ENCODE measurements at regions not wholly inside any gene's neighbourhood (a gene's known extent, or its start where the extent isn't known, plus 50 kb on each side); places are given as distances from the start of the nearest gene placed in this dataset.

DNA sequence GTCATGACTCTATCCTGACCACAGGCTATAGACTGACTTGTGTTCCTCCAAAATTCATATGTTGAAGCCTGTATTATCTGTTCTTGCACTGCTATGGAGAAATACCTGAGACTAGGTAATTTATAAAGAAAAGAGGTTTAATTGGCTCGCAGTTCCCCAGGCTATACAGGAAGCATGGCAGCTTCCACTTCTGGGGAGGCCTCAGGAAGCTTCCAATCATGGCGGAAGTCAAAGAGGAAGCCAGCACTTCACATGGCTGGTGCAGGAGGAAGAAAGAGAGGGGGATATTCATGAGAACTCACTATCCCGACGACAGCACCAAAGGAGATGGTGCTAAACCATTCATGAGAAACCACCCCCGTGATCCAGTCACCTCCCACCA is 84.3 kb upstream of the KDM7A start:
- no peak overlapping the region for H2AFZ ChIP-seq (ENCODE audit: control insufficient read depth, low read depth, low read length)
- H3K79me2 ChIP-seq (ENCODE audit: control insufficient read depth, insufficient read depth, low read length), result no peaks in the 10 kb centered on the region
- no peak overlapping the region for H3K9ac ChIP-seq (ENCODE audit: control insufficient read depth, insufficient read depth, low read length)
- H3K36me3 ChIP-seq (ENCODE audit: control insufficient read depth in 2 of 2, insufficient read depth in 2 of 2, low read length in 1 of 2), result no peaks in the 10 kb centered on the region
- in situ Hi-C loops (cut with MboI) (no loop called here), intact Hi-C loops (cut with micrococcal nuclease; ENCODE audit: unreplicated experiment) (no loop called here)
- H3K4me2 ChIP-seq (ENCODE audit: control insufficient read depth, insufficient read depth), result no peak overlapping the region
- 36% methylated on average over 5 of the region's 5 CpGs for WGBS (ENCODE audit: insufficient coverage, insufficient replicate concordance, low lambda C conversion rate, missing lambda C conversion rate)
- H3K9me3 ChIP-seq (replicated peaks; ENCODE audit: control insufficient read depth, insufficient read depth, low read length), result no peaks in the 10 kb centered on the region; the same call in 2 of the 3 replicates
- no peaks in the 10 kb centered on the region for H3K4me1 ChIP-seq (ENCODE audit: control insufficient read depth, insufficient read depth, low read length)
- no peak overlapping the region for H3K27ac ChIP-seq (ENCODE audit: control insufficient read depth, insufficient read depth)
- CTCF ChIA-PET, result no interaction called here
- BruUV-seq (replicated peaks), result no TSS peak
- no peaks in the 10 kb centered on the region for H4K20me1 ChIP-seq (ENCODE audit: control insufficient read depth, insufficient read depth)
- no peak for DNase-seq (ENCODE audit: low read depth, low spot score)
- SMC1A ChIA-PET (ENCODE audit: uncharacterized antibody, unreplicated experiment), result interaction anchor here (0.6 kb wide), 1 partner anchor 11 kb away, joined by 3 read pairs; no protein-coding TSS in a partner anchor
- no peak for FAIRE-seq
- no peak for ATAC-seq
- no peak overlapping the region for H3K4me3 ChIP-seq
- POLR2A ChIA-PET, result no interaction called here
- no peaks in the 10 kb centered on the region for H3K27me3 ChIP-seq (replicated peaks in 1 of 2; ENCODE audit: control insufficient read depth in 2 of 2, insufficient read depth in 2 of 2, low read length in 1 of 2)
- RAD21 ChIA-PET (ENCODE audit: unreplicated experiment), result no interaction called here
- no peak for TF ChIP-seq RAD21 (IDR thresholded peaks at IDR 0.05; ENCODE audit: insufficient read depth, low read depth, low read length)
- TF ChIP-seq EP300 (IDR thresholded peaks at IDR 0.05; ENCODE audit: borderline replicate concordance in 1 of 2, control insufficient read depth in 1 of 2, low read depth in 2 of 2, low read length in 2 of 2), result no peak
- TF ChIP-seq, protein P1, sequence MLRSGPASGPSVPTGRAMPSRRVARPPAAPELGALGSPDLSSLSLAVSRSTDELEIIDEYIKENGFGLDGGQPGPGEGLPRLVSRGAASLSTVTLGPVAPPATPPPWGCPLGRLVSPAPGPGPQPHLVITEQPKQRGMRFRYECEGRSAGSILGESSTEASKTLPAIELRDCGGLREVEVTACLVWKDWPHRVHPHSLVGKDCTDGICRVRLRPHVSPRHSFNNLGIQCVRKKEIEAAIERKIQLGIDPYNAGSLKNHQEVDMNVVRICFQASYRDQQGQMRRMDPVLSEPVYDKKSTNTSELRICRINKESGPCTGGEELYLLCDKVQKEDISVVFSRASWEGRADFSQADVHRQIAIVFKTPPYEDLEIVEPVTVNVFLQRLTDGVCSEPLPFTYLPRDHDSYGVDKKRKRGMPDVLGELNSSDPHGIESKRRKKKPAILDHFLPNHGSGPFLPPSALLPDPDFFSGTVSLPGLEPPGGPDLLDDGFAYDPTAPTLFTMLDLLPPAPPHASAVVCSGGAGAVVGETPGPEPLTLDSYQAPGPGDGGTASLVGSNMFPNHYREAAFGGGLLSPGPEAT (IDR thresholded peaks at IDR 0.05; ENCODE audit: low read depth), result no peak
- TF ChIP-seq SREBF1 (IDR thresholded peaks at IDR 0.05; ENCODE audit: low read length), result no peak
- TF ChIP-seq, protein P2, sequence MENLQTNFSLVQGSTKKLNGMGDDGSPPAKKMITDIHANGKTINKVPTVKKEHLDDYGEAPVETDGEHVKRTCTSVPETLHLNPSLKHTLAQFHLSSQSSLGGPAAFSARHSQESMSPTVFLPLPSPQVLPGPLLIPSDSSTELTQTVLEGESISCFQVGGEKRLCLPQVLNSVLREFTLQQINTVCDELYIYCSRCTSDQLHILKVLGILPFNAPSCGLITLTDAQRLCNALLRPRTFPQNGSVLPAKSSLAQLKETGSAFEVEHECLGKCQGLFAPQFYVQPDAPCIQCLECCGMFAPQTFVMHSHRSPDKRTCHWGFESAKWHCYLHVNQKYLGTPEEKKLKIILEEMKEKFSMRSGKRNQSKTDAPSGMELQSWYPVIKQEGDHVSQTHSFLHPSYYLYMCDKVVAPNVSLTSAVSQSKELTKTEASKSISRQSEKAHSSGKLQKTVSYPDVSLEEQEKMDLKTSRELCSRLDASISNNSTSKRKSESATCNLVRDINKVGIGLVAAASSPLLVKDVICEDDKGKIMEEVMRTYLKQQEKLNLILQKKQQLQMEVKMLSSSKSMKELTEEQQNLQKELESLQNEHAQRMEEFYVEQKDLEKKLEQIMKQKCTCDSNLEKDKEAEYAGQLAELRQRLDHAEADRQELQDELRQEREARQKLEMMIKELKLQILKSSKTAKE (IDR thresholded peaks at IDR 0.05; ENCODE audit: low read depth, poor library complexity, severe bottlenecking), result no peak
- no peak for TF ChIP-seq PAX5 (IDR thresholded peaks at IDR 0.05; ENCODE audit: borderline replicate concordance, low read depth, low read length)
- TF ChIP-seq NFXL1 (IDR thresholded peaks at IDR 0.05; ENCODE audit: borderline replicate concordance), result no peak
- no peak for TF ChIP-seq NR2C1 (IDR thresholded peaks at IDR 0.05)
- no peak for TF ChIP-seq SREBF2 (IDR thresholded peaks at IDR 0.05; ENCODE audit: low read length)
- TF ChIP-seq SPI1 (IDR thresholded peaks at IDR 0.05; ENCODE audit: borderline replicate concordance, insufficient read depth, low read depth, low read length), result no peak
- no peak for TF ChIP-seq POLR2A (IDR thresholded peaks at IDR 0.05; ENCODE audit: low read depth, low read length)
- TF ChIP-seq BRCA1 (IDR thresholded peaks at IDR 0.05; ENCODE audit: low read depth, low read length), result no peak
- no peak for TF ChIP-seq PML (IDR thresholded peaks at IDR 0.05; ENCODE audit: low read length)
- no peak for TF ChIP-seq HCFC1 (IDR thresholded peaks at IDR 0.05; ENCODE audit: low read length)
- TF ChIP-seq, protein P3, sequence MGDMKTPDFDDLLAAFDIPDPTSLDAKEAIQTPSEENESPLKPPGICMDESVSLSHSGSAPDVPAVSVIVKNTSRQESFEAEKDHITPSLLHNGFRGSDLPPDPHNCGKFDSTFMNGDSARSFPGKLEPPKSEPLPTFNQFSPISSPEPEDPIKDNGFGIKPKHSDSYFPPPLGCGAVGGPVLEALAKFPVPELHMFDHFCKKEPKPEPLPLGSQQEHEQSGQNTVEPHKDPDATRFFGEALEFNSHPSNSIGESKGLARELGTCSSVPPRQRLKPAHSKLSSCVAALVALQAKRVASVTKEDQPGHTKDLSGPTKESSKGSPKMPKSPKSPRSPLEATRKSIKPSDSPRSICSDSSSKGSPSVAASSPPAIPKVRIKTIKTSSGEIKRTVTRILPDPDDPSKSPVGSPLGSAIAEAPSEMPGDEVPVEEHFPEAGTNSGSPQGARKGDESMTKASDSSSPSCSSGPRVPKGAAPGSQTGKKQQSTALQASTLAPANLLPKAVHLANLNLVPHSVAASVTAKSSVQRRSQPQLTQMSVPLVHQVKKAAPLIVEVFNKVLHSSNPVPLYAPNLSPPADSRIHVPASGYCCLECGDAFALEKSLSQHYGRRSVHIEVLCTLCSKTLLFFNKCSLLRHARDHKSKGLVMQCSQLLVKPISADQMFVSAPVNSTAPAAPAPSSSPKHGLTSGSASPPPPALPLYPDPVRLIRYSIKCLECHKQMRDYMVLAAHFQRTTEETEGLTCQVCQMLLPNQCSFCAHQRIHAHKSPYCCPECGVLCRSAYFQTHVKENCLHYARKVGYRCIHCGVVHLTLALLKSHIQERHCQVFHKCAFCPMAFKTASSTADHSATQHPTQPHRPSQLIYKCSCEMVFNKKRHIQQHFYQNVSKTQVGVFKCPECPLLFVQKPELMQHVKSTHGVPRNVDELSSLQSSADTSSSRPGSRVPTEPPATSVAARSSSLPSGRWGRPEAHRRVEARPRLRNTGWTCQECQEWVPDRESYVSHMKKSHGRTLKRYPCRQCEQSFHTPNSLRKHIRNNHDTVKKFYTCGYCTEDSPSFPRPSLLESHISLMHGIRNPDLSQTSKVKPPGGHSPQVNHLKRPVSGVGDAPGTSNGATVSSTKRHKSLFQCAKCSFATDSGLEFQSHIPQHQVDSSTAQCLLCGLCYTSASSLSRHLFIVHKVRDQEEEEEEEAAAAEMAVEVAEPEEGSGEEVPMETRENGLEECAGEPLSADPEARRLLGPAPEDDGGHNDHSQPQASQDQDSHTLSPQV (IDR thresholded peaks at IDR 0.05), result no peak

Measured in GM12878 (cell line).